ENCODE measurements at regions not wholly inside any gene's neighbourhood (a gene's known extent, or its start where the extent isn't known, plus 50 kb on each side); places are given as distances from the start of the nearest gene placed in this dataset.
A peak's percentile ranks its signal among the peaks of the same experiment; 100 is the strongest.

DNA sequence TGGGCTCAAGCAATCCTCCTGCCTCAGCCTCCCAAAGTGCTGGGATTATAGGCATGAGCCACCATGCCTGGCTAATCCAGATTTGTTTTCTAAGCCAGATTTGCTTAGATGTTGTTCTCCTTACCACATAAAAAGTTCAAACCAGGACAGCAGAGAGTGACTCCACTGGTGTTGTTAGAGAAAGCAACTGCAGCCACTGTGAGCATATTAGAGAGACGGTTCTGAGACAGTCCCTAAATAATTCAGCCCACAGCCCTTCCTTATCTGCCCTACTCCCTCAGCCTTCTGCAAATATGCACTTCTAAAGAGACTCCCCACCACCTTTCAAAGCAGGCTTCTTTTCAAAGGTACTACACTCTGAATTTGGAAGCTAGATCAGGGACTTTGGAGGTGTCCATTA is 96.1 kb downstream of the DRD1 start:
- no peak for DNase-seq (ENCODE audit: low read depth)
- H3K4me3 ChIP-seq (ENCODE audit: low read length) = no peak overlapping the region
- no peak for TF ChIP-seq CTCF (conservative IDR thresholded peaks at IDR 0.05; ENCODE audit: low read depth, low read length)

DNA sequence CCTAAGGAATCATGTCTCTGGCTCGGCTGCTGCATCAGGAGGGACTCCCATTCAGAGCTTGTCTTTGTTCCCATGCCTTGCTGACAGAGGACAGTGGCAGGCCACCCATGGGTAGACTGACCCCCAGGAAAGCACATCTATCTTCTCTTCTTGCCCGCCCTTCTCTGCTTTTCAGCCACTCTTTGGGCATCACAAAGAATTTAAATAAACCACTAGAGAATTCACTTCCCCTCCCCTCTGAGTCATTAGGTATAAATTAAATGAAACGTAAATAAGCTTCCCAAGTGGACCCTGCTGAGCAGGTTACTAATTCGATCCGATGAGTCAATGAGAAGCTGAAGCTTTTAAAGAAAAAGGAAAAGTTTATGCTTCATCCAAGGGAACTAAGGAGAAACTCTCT is 97.0 kb downstream of the DRD1 start:
- no peak for TF ChIP-seq CTCF (conservative IDR thresholded peaks at IDR 0.05; ENCODE audit: low read depth, low read length)
- peak; percentile 12 for DNase-seq (ENCODE audit: low read depth)
- no peak overlapping the region for H3K4me3 ChIP-seq (ENCODE audit: low read length)

GRCh38 chr5:175344331-175345195 is 99.4 kb downstream of the DRD1 start:
- no peak overlapping the region for H3K4me3 ChIP-seq (ENCODE audit: low read length)
- no peak for DNase-seq (ENCODE audit: low read depth)
- TF ChIP-seq CTCF (conservative IDR thresholded peaks at IDR 0.05; ENCODE audit: low read depth, low read length) = no peak

DNA sequence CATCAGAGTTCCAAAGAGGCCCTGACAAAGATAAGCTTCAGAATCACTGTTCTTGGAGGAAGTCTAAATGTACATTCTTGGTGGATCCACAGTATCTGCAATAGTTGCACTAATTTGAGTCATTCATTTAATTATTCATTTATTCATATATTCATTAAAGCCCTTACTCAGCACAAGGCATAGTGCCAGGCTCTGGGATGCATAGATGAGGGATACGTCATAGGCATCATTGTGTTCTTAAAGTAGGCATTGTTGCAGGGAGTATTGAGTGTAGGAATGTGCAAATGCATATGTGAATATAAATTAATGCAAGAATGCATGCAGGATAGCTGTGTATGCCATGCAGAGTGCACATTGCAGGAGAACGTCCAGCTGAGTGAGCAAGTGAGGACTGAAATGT is 100.7 kb downstream of the DRD1 start:
- TF ChIP-seq CTCF (conservative IDR thresholded peaks at IDR 0.05; ENCODE audit: low read depth, low read length) = no peak
- no peak overlapping the region for H3K4me3 ChIP-seq (ENCODE audit: low read length)
- DNase-seq (ENCODE audit: low read depth) = no peak

DNA sequence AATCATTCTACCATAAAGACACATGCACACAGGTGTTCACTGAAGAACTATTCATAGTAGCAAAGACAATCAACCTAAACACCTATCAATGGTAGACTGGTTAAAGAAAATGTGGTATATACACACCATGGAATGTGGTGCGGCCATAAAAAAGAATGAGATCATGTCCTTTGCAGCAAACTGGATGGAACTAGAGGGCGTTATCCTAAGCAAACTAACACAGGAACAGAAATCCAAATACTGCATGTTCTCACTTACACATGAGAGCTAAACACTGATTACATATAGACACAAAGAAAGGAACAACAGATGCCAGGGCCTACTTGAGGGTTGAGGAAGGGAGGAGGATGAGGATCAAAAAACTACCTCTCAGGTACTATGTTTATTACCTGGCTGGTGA is 103.8 kb downstream of the DRD1 start:
- H3K4me3 ChIP-seq (ENCODE audit: low read length) = no peak overlapping the region
- no peak for TF ChIP-seq CTCF (conservative IDR thresholded peaks at IDR 0.05; ENCODE audit: low read depth, low read length)
- DNase-seq (ENCODE audit: low read depth) = no peak

DNA sequence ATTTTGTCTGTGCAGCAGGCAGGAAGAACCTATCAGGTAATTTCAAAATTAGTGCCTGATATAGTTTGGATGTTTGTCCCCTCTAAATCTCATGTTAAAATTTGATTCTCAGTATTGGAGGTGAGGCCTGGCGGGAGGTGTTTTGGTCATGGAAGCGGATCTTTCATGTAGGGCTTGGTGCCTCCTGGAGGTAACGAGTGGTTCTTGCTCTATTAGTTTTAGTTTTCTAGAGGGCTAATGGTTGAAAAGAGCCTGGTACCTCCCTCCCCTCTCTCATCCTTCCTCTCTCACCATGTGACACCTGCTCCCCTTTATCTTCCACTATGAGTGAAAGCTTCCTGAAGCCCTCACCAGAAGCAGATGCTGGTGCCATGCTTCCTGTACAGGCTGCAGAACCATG is 106.3 kb downstream of the DRD1 start:
- no peak for TF ChIP-seq CTCF (conservative IDR thresholded peaks at IDR 0.05; ENCODE audit: low read depth, low read length)
- DNase-seq (ENCODE audit: low read depth) = no peak

GRCh38 chr5:175336781-175337180 is 107.2 kb downstream of the DRD1 start:
- DNase-seq (ENCODE audit: low read depth) = no peak
- no peak overlapping the region for H3K4me3 ChIP-seq (ENCODE audit: low read length)
- TF ChIP-seq CTCF (conservative IDR thresholded peaks at IDR 0.05; ENCODE audit: low read depth, low read length) = no peak

More for the DNA sequence above, 106.3 kb downstream of the DRD1 start:
- H3K4me3 ChIP-seq (ENCODE audit: low read length) = no peak overlapping the region
